ENCODE measurements at regions not wholly inside any gene's neighbourhood (a gene's known extent, or its start where the extent isn't known, plus 50 kb on each side); places are given as distances from the start of the nearest gene placed in this dataset.
A peak's percentile ranks its signal among the peaks of the same experiment; 100 is the strongest.
"Not testable (repeated sequence)": the region's sequence is repeated elsewhere in the genome, so short reads cannot be mapped to it uniquely, and the experiment has no call there.

GRCh38 chr9:73219985-73220626 is 68.4 kb downstream of the ANXA1 start:
- DNase-seq, result peak; percentile 20

GRCh38 chr9:73223594-73223993 is 71.9 kb downstream of the ANXA1 start:
- no peak for DNase-seq

DNA sequence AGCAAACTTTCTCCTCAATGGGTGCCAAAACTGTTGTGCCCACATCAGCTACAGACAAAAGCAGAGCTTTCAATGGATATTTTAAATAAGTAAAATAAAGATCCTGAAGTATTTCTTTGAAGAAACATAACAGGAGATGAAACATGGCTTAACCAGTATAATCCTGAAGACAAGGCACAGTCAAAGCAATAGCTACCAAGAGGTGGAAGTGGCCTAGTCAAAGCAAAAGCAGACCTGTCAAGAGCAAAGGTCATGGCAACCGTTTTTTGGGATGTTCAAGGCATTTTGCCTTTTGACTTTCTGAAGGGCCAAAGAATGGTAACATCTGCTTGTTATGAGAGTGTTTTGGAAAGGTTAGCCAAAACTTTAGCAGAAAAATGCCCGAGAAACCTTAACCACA is 77.9 kb downstream of the ANXA1 start:
- DNase-seq, result no peak

DNA sequence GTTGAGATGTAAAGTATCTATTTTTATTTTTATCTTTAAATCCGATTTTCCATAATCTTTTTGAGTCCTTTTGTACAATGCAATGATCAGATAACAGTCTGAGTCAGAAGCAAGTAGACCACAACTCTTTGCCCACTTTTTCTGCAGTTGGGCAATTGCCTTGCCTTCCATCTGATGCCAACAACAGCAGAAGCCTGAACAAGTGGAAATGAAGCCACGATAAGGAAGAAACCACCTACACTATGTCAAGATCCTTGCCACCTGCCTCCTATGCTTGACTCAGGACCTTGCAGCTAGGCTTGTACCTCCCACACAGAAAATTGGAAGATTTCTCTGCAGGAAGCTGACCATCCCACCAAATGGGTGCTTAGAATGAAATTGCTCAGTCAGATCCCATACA is 78.6 kb downstream of the ANXA1 start:
- DNase-seq, result no peak

GRCh38 chr9:73231203-73231602 is 79.5 kb downstream of the ANXA1 start:
- no peak for DNase-seq

GRCh38 chr9:73233359-73234007 is 81.8 kb downstream of the ANXA1 start:
- DNase-seq, result no peak

GRCh38 chr9:73234008-73234360 is 82.3 kb downstream of the ANXA1 start:
- DNase-seq, result no peak

DNA sequence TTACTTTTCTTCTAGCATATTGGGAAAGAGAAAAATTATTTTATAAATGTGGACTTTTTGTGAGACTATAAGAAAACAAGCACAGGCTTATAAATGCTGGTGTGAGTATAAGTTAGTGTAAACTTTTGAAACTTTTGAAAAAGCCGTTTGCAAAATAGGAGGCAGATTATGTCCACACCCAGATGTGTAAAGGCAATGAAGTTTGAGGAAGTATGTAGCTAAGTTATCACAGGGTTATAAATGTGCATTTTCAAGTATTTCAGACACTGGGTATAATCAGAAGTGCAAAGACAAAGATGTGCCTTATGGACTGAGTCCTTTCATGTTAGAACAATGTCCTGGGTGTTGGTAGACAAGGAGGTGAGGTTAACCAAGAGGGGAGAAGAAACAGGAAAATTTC is 85.5 kb downstream of the ANXA1 start:
- peak; percentile 13 for DNase-seq

GRCh38 chr9:73239570-73240265 is 88.1 kb downstream of the ANXA1 start:
- no peak for DNase-seq

DNA sequence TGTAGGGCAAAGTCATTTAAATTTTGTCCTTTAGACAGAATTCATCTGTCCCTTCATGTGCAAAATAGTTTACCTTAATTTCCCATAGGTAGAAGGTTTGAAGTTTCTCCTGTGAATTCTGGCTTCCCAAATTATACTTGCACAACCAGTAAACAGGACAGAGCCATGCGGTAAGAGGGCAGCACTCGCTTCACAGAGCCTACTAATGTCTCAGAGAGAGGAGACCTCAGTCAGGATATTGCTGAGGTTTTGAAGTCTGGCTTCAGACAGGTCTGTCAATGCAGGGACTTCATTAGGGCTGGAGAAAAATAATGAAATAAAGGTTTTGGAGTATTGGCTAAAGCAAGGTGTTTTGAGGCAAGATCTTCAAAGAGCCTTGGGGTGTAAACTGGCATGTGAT is 91.4 kb downstream of the ANXA1 start:
- DNase-seq, result no peak

- DNase-seq, result no peak
These were observed 107.5 kb downstream of the ANXA1 start for GRCh38 chr9:73259086-73259696.

GRCh38 chr9:73260506-73260905 is 108.8 kb downstream of the ANXA1 start:
- no peak for DNase-seq

GRCh38 chr9:73264631-73265030 is 113.0 kb downstream of the ANXA1 start:
- DNase-seq, result no peak

DNA sequence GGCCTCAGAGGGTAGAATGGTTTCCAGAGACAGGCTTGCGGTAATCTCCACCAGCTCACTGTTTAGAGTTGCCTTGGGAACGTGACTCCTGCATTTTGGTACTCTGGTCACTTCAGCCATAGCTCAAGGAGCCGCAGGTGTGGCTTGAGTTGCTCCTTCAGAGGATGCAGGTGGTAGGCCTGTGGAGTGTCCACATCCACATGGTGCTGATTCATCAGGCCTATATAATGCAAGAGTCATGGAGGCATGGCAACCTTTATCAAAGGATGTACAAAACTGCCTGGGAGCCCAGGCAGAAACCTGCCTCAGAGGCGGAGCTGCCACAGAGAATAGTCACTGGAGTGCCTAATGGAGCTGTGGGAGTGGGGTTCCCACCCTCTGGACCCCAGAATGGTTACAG is 114.2 kb downstream of the ANXA1 start:
- no peak for DNase-seq

DNA sequence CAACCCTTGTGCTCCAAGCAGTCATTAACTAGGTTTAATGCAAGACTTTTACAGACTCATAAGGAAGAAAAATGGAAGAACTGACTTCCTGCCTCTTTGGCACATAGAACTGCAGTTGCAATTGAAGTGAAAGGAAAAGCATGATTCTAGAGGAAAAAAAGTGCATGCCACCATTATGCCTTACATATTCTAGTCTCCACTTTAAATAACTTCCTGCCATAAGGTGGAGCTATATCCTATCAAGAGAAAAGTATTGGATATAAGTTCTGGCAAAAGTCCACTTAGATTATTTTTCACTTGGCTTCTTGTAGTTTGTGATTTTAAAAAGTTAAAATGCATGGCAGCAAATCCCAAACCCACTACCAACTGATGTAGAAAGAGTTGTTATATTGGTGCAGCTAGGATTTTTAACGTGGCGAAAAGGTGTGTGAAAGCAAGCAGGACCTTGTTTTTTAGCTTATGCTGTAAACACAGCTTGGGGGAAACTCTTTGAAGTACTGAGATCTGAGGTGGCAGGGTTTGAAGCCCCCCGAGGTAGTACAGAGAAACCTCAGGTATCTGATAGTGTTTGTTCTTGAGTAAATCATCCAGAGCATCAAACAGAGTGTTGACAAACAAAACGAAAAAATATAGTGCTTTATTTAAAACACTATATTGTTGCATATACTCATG is 117.9 kb downstream of the ANXA1 start:
- peak; percentile 79 for DNase-seq

GRCh38 chr9:73270967-73271721 is 119.5 kb downstream of the ANXA1 start:
- DNase-seq, result peak; percentile 32

- no peak for DNase-seq
These were observed 128.4 kb downstream of the ANXA1 start for GRCh38 chr9:73280113-73280512.

GRCh38 chr9:73284377-73284776 is 132.7 kb downstream of the ANXA1 start:
- no peak for DNase-seq

DNA sequence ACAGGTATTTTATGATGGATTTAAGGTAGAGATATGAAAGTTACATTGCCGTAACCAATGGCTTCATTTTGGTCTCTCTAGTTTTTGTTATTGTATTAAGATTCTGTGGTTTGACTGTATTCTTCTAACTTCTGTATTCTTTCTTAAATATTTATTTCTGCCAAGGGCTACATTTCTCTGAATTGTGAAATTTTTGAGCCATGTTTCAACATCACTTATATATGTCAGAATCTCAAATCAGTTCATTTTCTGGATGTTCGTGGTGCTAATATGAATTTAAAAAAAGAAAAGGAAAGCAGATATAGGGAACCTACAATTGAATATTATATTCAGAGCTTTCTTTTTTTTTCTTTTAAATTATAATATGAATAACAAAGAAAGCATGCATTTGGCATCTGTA is 142.7 kb downstream of the ANXA1 start:
- no peak for DNase-seq

GRCh38 chr9:73325983-73326382 is 174.3 kb downstream of the ANXA1 start:
- no peak for DNase-seq

DNA sequence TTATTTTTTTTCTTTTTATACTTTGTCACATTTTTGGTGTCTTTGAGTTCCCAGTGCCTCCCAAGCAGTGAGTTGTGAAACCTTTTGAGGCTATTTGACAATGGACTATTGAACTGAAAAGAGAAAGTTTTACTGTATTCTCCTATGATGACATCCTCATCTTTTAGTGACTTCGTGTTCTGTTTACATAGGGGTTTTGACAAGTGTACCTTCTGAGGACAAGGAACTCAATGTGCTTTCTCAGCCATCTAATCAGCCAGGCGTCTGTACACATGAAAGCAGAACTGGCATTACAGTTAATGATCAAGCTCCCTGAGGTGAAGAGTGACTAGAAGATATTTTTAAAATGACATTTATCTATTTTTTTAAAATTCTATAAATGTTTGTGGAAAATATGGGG is 175.5 kb downstream of the ANXA1 start:
- DNase-seq, result no peak

DNA sequence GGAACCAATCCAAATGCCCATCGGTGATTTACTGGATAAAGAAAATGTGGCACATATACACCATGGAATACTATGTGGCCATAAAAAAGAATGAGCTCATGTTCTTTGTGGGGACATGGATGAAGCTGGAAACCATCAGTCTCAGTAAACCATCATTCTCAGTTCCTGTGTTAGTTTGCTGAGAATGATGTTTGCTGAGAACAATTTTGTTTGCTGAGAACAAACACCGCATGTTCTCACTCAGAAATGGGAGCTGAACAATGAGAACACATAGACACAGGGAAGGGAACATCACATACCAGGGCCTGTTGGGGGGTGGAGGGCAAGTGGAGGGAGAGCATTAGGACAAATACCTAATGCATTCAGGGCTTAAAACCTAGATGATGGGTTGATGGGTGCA is 185.5 kb downstream of the ANXA1 start:
- DNase-seq, result not testable (repeated sequence)

DNA sequence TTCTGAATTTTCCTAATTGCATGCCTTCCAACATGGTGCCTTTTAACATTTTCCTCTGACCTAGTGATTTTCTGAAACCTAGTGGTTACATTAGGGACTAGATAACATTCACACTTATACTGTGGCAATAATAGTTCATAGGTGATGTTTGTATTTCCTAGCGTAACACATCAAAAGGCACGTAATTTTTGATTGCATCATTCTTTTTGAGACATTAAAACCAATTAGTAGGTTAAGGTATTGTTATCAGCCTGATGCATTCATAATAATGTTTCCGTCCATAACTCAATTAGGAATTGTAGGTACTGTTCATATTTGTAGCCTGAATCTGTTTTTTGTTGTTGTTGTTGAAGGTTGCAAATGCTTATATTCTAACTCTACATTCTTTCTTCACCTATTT is 192.4 kb downstream of the ANXA1 start:
- no peak for DNase-seq

Data from OCI-M1 (cell line).